HepG2 (cell line): ENCODE measurements at regions not wholly inside any gene's neighbourhood (a gene's known extent, or its start where the extent isn't known, plus 50 kb on each side); places are given as distances from the start of the nearest gene placed in this dataset.

Experiments used
- ATAC-seq: fragments of 200-7000 bp; cut with Tn5 transposase; 3 replicates; pipeline ENCODE4 v1.9.1; 2020; ENCODE audit warnings: mild to moderate bottlenecking, moderate library complexity
- BruUV-seq: library from RNA; stranded (reverse); fragments of 400-500 nt; replicated peaks from 2 replicates; lab custom pipeline; 2021; lab: Mats Ljungman, UMichigan
- CTCF ChIA-PET: fragments of 300-600 bp; formaldehyde crosslinking; extraction: SDS; loops from one replicate; lab custom pipeline; 2021; ENCODE audit warnings: low total read pairs, inconsistent platforms, low intra/inter-chr PET ratio; lab: Yijun Ruan, JAX
- POLR2A ChIA-PET: fragments of 350-600 bp; sonication (Branson Sonifier 250); formaldehyde crosslinking; loops from one replicate; lab custom pipeline; 2020; ENCODE audit warnings: antibody characterized with exemption, inconsistent platforms; lab: Yijun Ruan, JAX
- DNase-seq: peaks from one replicate; pipeline ENCODE4 v3.0.0-alpha.2; 2015; ENCODE audit warnings: low spot score
- FAIRE-seq: peaks from 3 replicates; lab custom pipeline; 2011; peaks lifted over from hg19 to GRCh38; lab: Jason Lieb, UNC
- H2AFZ ChIP-seq: one replicate; pipeline ENCODE4 v1.6.1; 2011; ENCODE audit warnings: low read length, inconsistent platforms
- H3K27ac ChIP-seq: fragments of 300-600 bp; 3 replicates; pipeline ENCODE4 v1.8.0; 2011; ENCODE audit warnings: mixed run types, mild to moderate bottlenecking, mixed read lengths, low read length, inconsistent platforms; ENCODE audit not compliant: insufficient read depth; ENCODE audit errors: extremely low read length
- H3K27me3 ChIP-seq, 2 experiments: fragments of 200-600 bp in 1 of 2; 2 replicates in 1 of 2; 3 replicates in 1 of 2; pipeline versions ENCODE4 v1.6.0 to v1.8.0; 2011; ENCODE audit warnings: low read length in 2 of 2, mild to moderate bottlenecking in 2 of 2, moderate library complexity in 2 of 2, inconsistent platforms in 1 of 2; ENCODE audit not compliant: insufficient read depth in 2 of 2, control insufficient read depth in 1 of 2
- H3K36me3 ChIP-seq, 2 experiments: fragments of 200-600 bp in 1 of 2; replicated peaks in 1 of 2; 2 replicates in 1 of 2; 3 replicates in 1 of 2; pipeline versions ENCODE4 v1.5.1 to v1.8.0; 2011; ENCODE audit warnings: low read length in 2 of 2, inconsistent platforms in 1 of 2; ENCODE audit not compliant: insufficient read depth in 2 of 2, control insufficient read depth in 1 of 2
- H3K4me1 ChIP-seq: 2 replicates; pipeline ENCODE4 v1.5.1; 2012; ENCODE audit warnings: low read length, inconsistent platforms; ENCODE audit not compliant: insufficient read depth
- H3K4me2 ChIP-seq: 2 replicates; pipeline ENCODE4 v1.6.0; 2011; ENCODE audit warnings: low read depth, low read length, inconsistent platforms
- H3K4me3 ChIP-seq, 3 experiments: fragments of 200-600 bp in 1 of 3; sonication (generic), shearing (Covaris generic) in 1 of 3; replicated peaks in 1 of 3; 2 replicates each; pipeline ENCODE4 v1.5.1; 2011 to 2016; ENCODE audit warnings: low read length in 3 of 3, inconsistent platforms in 2 of 3, low read depth in 2 of 3, mild to moderate bottlenecking in 2 of 3, control low read depth in 1 of 3, mixed read lengths in 1 of 3; ENCODE audit not compliant: insufficient read depth in 1 of 3
- H3K79me2 ChIP-seq: one replicate; pipeline ENCODE4 v1.6.1; 2011; ENCODE audit warnings: low read length, inconsistent platforms; ENCODE audit not compliant: insufficient read depth
- H3K9ac ChIP-seq: 2 replicates; pipeline ENCODE4 v1.6.0; 2011; ENCODE audit warnings: mild to moderate bottlenecking, low read depth, low read length, inconsistent platforms; ENCODE audit not compliant: insufficient read depth
- H3K9me3 ChIP-seq: 2 replicates; pipeline ENCODE4 v1.5.1; 2012; ENCODE audit warnings: mild to moderate bottlenecking, low read length
- H4K20me1 ChIP-seq: 2 replicates; pipeline ENCODE4 v1.6.0; 2011; ENCODE audit warnings: inconsistent platforms, mild to moderate bottlenecking, low read length, moderate library complexity; ENCODE audit not compliant: insufficient read depth
- ATF7 ChIP-seq, 2 experiments: fragments of 450-650 bp in 1 of 2; sonication (generic) in 1 of 2; formaldehyde crosslinking in 1 of 2; IDR thresholded peaks; 2 replicates each; pipeline versions ENCODE4 v1.4.0 to v1.6.1; 2016 to 2020; ENCODE audit warnings: antibody characterized with exemption in 1 of 2, mild to moderate bottlenecking in 1 of 2, missing genetic modification reagents in 1 of 2
- CHCHD3 ChIP-seq: sonication (generic); formaldehyde crosslinking; IDR thresholded peaks from 2 replicates; pipeline ENCODE4 v1.8.0; 2022; ENCODE audit warnings: mild to moderate bottlenecking, missing genetic modification reagents, moderate library complexity
- CREB3 ChIP-seq: sonication (generic); formaldehyde crosslinking; IDR thresholded peaks from 2 replicates; pipeline ENCODE4 v1.5.0; 2020; ENCODE audit warnings: missing genetic modification reagents
- ETV6 ChIP-seq: sonication (generic); formaldehyde crosslinking; conservative IDR thresholded peaks from 2 replicates; pipeline ENCODE4 v1.4.0; 2020; ENCODE audit warnings: missing genetic modification reagents
- GTF3A ChIP-seq: sonication (generic); formaldehyde crosslinking; conservative IDR thresholded peaks from 2 replicates; pipeline ENCODE4 v1.4.0; 2020; ENCODE audit warnings: mild to moderate bottlenecking, missing genetic modification reagents
- KAT2B ChIP-seq: fragments of 150-350 bp; IDR thresholded peaks from 2 replicates; pipeline ENCODE4 v1.6.1; 2014; ENCODE audit warnings: low read depth, low read length, borderline replicate concordance
- KDM5B ChIP-seq: sonication (generic); formaldehyde crosslinking; IDR thresholded peaks from 2 replicates; pipeline ENCODE4 v1.4.0; 2020; ENCODE audit warnings: missing genetic modification reagents, mild to moderate bottlenecking, borderline replicate concordance
- KLF15 ChIP-seq: sonication (generic); formaldehyde crosslinking; IDR thresholded peaks from 2 replicates; pipeline ENCODE4 v1.8.1; 2023; ENCODE audit warnings: borderline replicate concordance, mild to moderate bottlenecking, inconsistent platforms, missing genetic modification reagents, mixed read lengths
- NR1H2 ChIP-seq: sonication (generic); formaldehyde crosslinking; IDR thresholded peaks from 2 replicates; pipeline ENCODE4 v1.8.1; 2022; ENCODE audit warnings: low read depth, missing genetic modification reagents, borderline replicate concordance
- REST ChIP-seq, 2 experiments: IDR thresholded peaks; 2 replicates each; pipeline ENCODE4 v1.6.1; 2011 to 2012; ENCODE audit warnings: low read length in 2 of 2, borderline replicate concordance in 1 of 2, low read depth in 1 of 2, mild to moderate bottlenecking in 1 of 2, moderate library complexity in 1 of 2
- ZNF143 ChIP-seq: sonication (generic); formaldehyde crosslinking; IDR thresholded peaks from 2 replicates; pipeline ENCODE4 v1.4.0; 2020; ENCODE audit warnings: missing genetic modification reagents
- ZNF251 ChIP-seq: sonication (generic); formaldehyde crosslinking; IDR thresholded peaks from 2 replicates; pipeline ENCODE4 v1.9.0; 2021; ENCODE audit warnings: mild to moderate bottlenecking, missing genetic modification reagents
- ZNF615 ChIP-seq: sonication (generic); formaldehyde crosslinking; IDR thresholded peaks from 2 replicates; pipeline ENCODE4 v1.5.0; 2020; ENCODE audit warnings: mild to moderate bottlenecking, missing genetic modification reagents, borderline replicate concordance
- ZNF878 ChIP-seq: sonication (generic); formaldehyde crosslinking; IDR thresholded peaks from 2 replicates; pipeline ENCODE4 v1.8.1; 2023; ENCODE audit warnings: mild to moderate bottlenecking, missing genetic modification reagents, moderate library complexity
- whole genome bisulfite sequencing: methylation state at CpG from one replicate; pipeline ENCODE4 v1.1.6; 2017; ENCODE audit warnings: low lambda C conversion rate; 5-methylcytosine and 5-hydroxymethylcytosine counted together
- in situ Hi-C: cut with HindIII; loops from 2 replicates; pipeline ENCODE4 v1.10.0; 2017; ENCODE audit warnings: low pct_unique_long_range_greater_than_20kb; ENCODE audit not compliant: extremely low pct_ligation_motif_present
- intact Hi-C: fragments of 100-400 bp; cut with micrococcal nuclease; formaldehyde crosslinking; loops from one replicate; pipeline ENCODE4 v1.10.0; 2022; ENCODE audit not compliant: unreplicated experiment

GRCh38 chr6:112781241-112781640 is 434.1 kb downstream of the RFPL4B start:
- in situ Hi-C loops: loop anchor here (5.0 to 25.0 kb wide), 2 partner anchors 631 to 1126 kb away; no protein-coding TSS in a partner anchor
- Histone ChIP-seq H3K9ac (no peak overlapping the region), H3K36me3 (no peaks in the 10 kb centered on the region), H3K9me3 (no peaks in the 10 kb centered on the region), H4K20me1 (no peaks in the 10 kb centered on the region), H3K4me3 (no peak overlapping the region), H3K27ac (no peak overlapping the region), H3K4me2 (no peak overlapping the region), H3K4me1 (no peaks in the 10 kb centered on the region), H3K79me2 (no peaks in the 10 kb centered on the region), H2AFZ (no peak overlapping the region), H3K27me3 (no peaks in the 10 kb centered on the region)
- DNase-seq (peak; percentile 5), FAIRE-seq (no peak), ATAC-seq (no peak)
- ChIA-PET CTCF (interaction anchor here (1.1 to 1.6 kb wide), 4 partner anchors 1078 to 1155 kb away, joined by 5 to 12 read pairs (median 8); no protein-coding TSS in a partner anchor), POLR2A (no interaction called here)
- TF ChIP-seq ZNF251 (CRISPR knock-in tag): no peak
- TF ChIP-seq NR1H2 (CRISPR knock-in tag): no peak
- no peak for TF ChIP-seq ATF7 (IDR thresholded peaks at IDR 0.05)
- no peak for TF ChIP-seq ATF7 (CRISPR knock-in tag; IDR thresholded peaks at IDR 0.05)
- no peak for TF ChIP-seq ZNF143 (CRISPR knock-in tag)
- no peak for TF ChIP-seq ZNF878 (CRISPR knock-in tag)
- no peak for TF ChIP-seq GTF3A (CRISPR knock-in tag)
- TF ChIP-seq ZNF615 (CRISPR knock-in tag): no peak
- TF ChIP-seq CHCHD3 (CRISPR knock-in tag): no peak
- TF ChIP-seq ETV6 (CRISPR knock-in tag): no peak
- no peak for TF ChIP-seq REST (IDR thresholded peaks at IDR 0.05; ENCODE audit: borderline replicate concordance in 1 of 2, low read depth in 1 of 2, low read length in 2 of 2)
- TF ChIP-seq KAT2B: no peak
- TF ChIP-seq KDM5B (CRISPR knock-in tag): no peak
- TF ChIP-seq KLF15: no peak
- no peak for TF ChIP-seq CREB3 (CRISPR knock-in tag)
- 4% methylated on average over 2 of the region's 2 CpGs for WGBS
- intact Hi-C loops: loop anchor here (2.0 kb wide), 1 partner anchor 100 kb away; no protein-coding TSS in a partner anchor
- no TSS peak for BruUV-seq
